Neural cell (in vitro differentiated cells): ENCODE measurements at regions not wholly inside any gene's neighbourhood (a gene's known extent, or its start where the extent isn't known, plus 50 kb on each side); places are given as distances from the start of the nearest gene placed in this dataset.
A peak's percentile ranks its signal among the peaks of the same experiment; 100 is the strongest.

Source experiments
- H2AFZ ChIP-seq: fragments of 200-600, 300-800 bp; sonication (generic), shearing (Covaris generic); 2 replicates; pipeline ENCODE4 v1.6.0; 2014; ENCODE audit warnings: low read depth, mild to moderate bottlenecking, antibody characterized with exemption, low read length, moderate library complexity
- H3F3A ChIP-seq: fragments of 200-600 bp; shearing (Covaris generic); 2 replicates; pipeline ENCODE4 v1.6.1; 2016; ENCODE audit warnings: mild to moderate bottlenecking, moderate library complexity, mixed read lengths, antibody characterized with exemption, low read length; ENCODE audit not compliant: insufficient read depth, poor library complexity, severe bottlenecking
- H3K27ac ChIP-seq: fragments of 200-600, 300-800 bp; sonication (generic), shearing (Covaris generic); 2 replicates; pipeline ENCODE4 v1.5.1; 2014; ENCODE audit warnings: mild to moderate bottlenecking, low read length, moderate library complexity
- H3K27me3 ChIP-seq: fragments of 300-800, 200-600 bp; sonication (generic), shearing (Covaris generic); 2 replicates; pipeline ENCODE4 v1.6.0; 2014; ENCODE audit warnings: mild to moderate bottlenecking, low read depth, low read length, moderate library complexity; ENCODE audit not compliant: insufficient read depth
- H3K36me3 ChIP-seq: fragments of 300-800, 200-600 bp; sonication (generic), shearing (Covaris generic); 2 replicates; pipeline ENCODE4 v1.5.1; 2014; ENCODE audit warnings: mild to moderate bottlenecking, antibody characterized with exemption, low read length, moderate library complexity; ENCODE audit not compliant: insufficient read depth
- H3K4me2 ChIP-seq: fragments of 300-800, 200-600 bp; sonication (generic), shearing (Covaris generic); 2 replicates; pipeline ENCODE4 v1.6.0; 2014; ENCODE audit warnings: mild to moderate bottlenecking, low read length
- H3K4me3 ChIP-seq: fragments of 300-800, 200-600 bp; sonication (generic), shearing (Covaris generic); 2 replicates; pipeline ENCODE4 v1.5.1; 2014; ENCODE audit warnings: mild to moderate bottlenecking, low read length, moderate library complexity
- H3K79me2 ChIP-seq: fragments of 200-600 bp; shearing (Covaris generic); replicated peaks from 2 replicates; pipeline ENCODE4 v1.6.0; 2014; ENCODE audit warnings: mild to moderate bottlenecking, low read length, moderate library complexity; ENCODE audit not compliant: insufficient read depth
- H3K9ac ChIP-seq: fragments of 300-800, 200-600 bp; sonication (generic), shearing (Covaris generic); 2 replicates; pipeline ENCODE4 v1.6.1; 2016; ENCODE audit warnings: mild to moderate bottlenecking, low read length, mixed read lengths
- H3K9me2 ChIP-seq: fragments of 200-600 bp; shearing (Covaris generic); 2 replicates; pipeline ENCODE4 v1.6.1; 2016; ENCODE audit warnings: mild to moderate bottlenecking, low read length, mixed read lengths; ENCODE audit not compliant: insufficient read depth
- H3K9me3 ChIP-seq: fragments of 200-600, 300-800 bp; sonication (generic), shearing (Covaris generic); 2 replicates; pipeline ENCODE4 v1.6.1; 2016; ENCODE audit warnings: mild to moderate bottlenecking, mixed run types, low read length, moderate library complexity, mixed read lengths
- H4K20me1 ChIP-seq: fragments of 200-600 bp; shearing (Covaris generic); 2 replicates; pipeline ENCODE4 v1.6.1; 2016; ENCODE audit warnings: mild to moderate bottlenecking, mixed run types; ENCODE audit not compliant: insufficient read depth
- CTCF ChIP-seq: fragments of 450-650 bp; IDR thresholded peaks from 2 replicates; pipeline ENCODE4 v1.5.1; 2014; ENCODE audit warnings: antibody characterized with exemption, mild to moderate bottlenecking, moderate library complexity; ENCODE audit not compliant: poor library complexity, severe bottlenecking
- EP300 ChIP-seq: fragments of 450-650 bp; conservative IDR thresholded peaks from 2 replicates; pipeline ENCODE4 v1.6.1; 2014; ENCODE audit warnings: antibody characterized with exemption, mild to moderate bottlenecking, moderate library complexity; ENCODE audit not compliant: poor library complexity, severe bottlenecking
- EZH2 ChIP-seq: fragments of 200-600, 300-800 bp; shearing (Covaris generic), sonication (generic); IDR thresholded peaks from 2 replicates; pipeline ENCODE4 v1.6.1; 2014; ENCODE audit warnings: antibody characterized with exemption, low read length, borderline replicate concordance, mild to moderate bottlenecking; ENCODE audit not compliant: insufficient read depth, poor library complexity, severe bottlenecking
- MXI1 ChIP-seq: fragments of 450-650 bp; conservative IDR thresholded peaks from 2 replicates; pipeline ENCODE4 v1.6.1; 2014; ENCODE audit warnings: antibody characterized with exemption, mild to moderate bottlenecking; ENCODE audit not compliant: poor library complexity, severe bottlenecking
- POLR2AphosphoS5 ChIP-seq: IDR thresholded peaks from 2 replicates; pipeline ENCODE4 v1.6.1; 2012
- RAD21 ChIP-seq: fragments of 450-650 bp; conservative IDR thresholded peaks from 2 replicates; pipeline ENCODE4 v1.6.1; 2014; ENCODE audit warnings: antibody characterized with exemption, mild to moderate bottlenecking, moderate library complexity
- REST ChIP-seq: IDR thresholded peaks from 2 replicates; pipeline ENCODE4 v1.6.1; 2012; ENCODE audit warnings: borderline replicate concordance
- SMC3 ChIP-seq: fragments of 450-650 bp; conservative IDR thresholded peaks from 2 replicates; pipeline ENCODE4 v1.6.1; 2014; ENCODE audit warnings: antibody characterized with exemption, mild to moderate bottlenecking, moderate library complexity; ENCODE audit not compliant: poor library complexity
- TAF1 ChIP-seq: IDR thresholded peaks from 2 replicates; pipeline ENCODE4 v1.6.1; 2012; ENCODE audit warnings: low read depth

GRCh38 chr5:125575171-125575890 is 828.9 kb upstream of the ZNF608 start:
- H3K27ac ChIP-seq, result peak overlapping the region; percentile 91
- H3K36me3 ChIP-seq, result no peaks in the 10 kb centered on the region
- H3K27me3 ChIP-seq, result no peaks in the 10 kb centered on the region
- no peaks in the 10 kb centered on the region for H4K20me1 ChIP-seq
- no peaks in the 10 kb centered on the region for H3F3A ChIP-seq
- TF ChIP-seq CTCF (no peak), RAD21 (no peak), SMC3 (no peak)
- H3K79me2 ChIP-seq, result no peaks in the 10 kb centered on the region
- H2AFZ ChIP-seq, result peak overlapping the region; percentile 28
- H3K9ac ChIP-seq, result peak overlapping the region; percentile 71
- peak overlapping the region; percentile 2 for H3K4me2 ChIP-seq
- H3K9me2 ChIP-seq, result no peaks in the 10 kb centered on the region
- H3K4me3 ChIP-seq, result peak overlapping the region; percentile 50
- H3K9me3 ChIP-seq, result no peaks in the 10 kb centered on the region

GRCh38 chr5:125575891-125576505 is 829.6 kb upstream of the ZNF608 start:
- Histone ChIP-seq H3K79me2 (no peaks in the 10 kb centered on the region), H3K36me3 (no peaks in the 10 kb centered on the region), H3K9me2 (no peaks in the 10 kb centered on the region), H3K4me2 (peak overlapping the region; percentile 2), H3K9me3 (no peaks in the 10 kb centered on the region), H3K27ac (peak overlapping the region; percentile 91), H3K4me3 (peak overlapping the region; percentile 50), H4K20me1 (no peaks in the 10 kb centered on the region), H3K9ac (peak overlapping the region; percentile 71), H2AFZ (peak overlapping the region; percentile 28), H3F3A (no peaks in the 10 kb centered on the region), H3K27me3 (no peaks in the 10 kb centered on the region)
- no peak for TF ChIP-seq EZH2
- TF ChIP-seq REST, result peak; percentile 82
- no peak for TF ChIP-seq MXI1
- TF ChIP-seq POLR2AphosphoS5, result peak; percentile 78
- TF ChIP-seq EP300, result peak; percentile 70
- peak; percentile 57 for TF ChIP-seq CTCF
- TF ChIP-seq TAF1, result no peak
- TF ChIP-seq SMC3, result peak; percentile 64
- peak; percentile 70 for TF ChIP-seq RAD21
